ENCODE measurements at regions not wholly inside any gene's neighbourhood (a gene's known extent, or its start where the extent isn't known, plus 50 kb on each side); places are given as distances from the start of the nearest gene placed in this dataset.

DNA sequence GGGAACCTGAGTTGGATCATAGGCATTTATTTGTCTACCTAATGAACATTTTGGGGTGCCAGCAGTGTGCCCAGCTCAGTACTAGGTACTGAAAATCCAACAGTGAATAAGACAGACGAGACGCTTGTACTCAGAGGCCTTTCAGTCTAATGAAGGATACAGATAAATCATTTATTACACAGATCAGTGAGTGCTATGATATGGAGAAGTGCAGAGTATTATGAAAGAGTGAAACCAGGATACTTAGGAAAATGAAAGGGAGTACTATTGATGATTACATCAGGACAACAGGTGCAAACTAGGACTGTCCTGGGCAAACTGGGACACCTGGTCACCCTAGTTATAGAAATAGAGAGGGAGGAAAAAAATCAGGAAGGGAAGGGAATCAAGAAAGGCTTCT, 207.5 kb upstream of the NCAM1 start:
- no peak overlapping the region for H3K27ac ChIP-seq (ENCODE audit: low read depth in 1 of 2, low read length in 2 of 2)
- no peaks in the 10 kb centered on the region for H3K36me3 ChIP-seq (ENCODE audit: control insufficient read depth in 4 of 4, insufficient read depth in 3 of 4, low read depth in 1 of 4, low read length in 3 of 4)
- no peaks in the 10 kb centered on the region for H3K27me3 ChIP-seq (ENCODE audit: control insufficient read depth in 4 of 4, insufficient read depth in 4 of 4, low read length in 3 of 4)
- TF ChIP-seq YY1 (IDR thresholded peaks at IDR 0.05), result no peak
- no peak for DNase-seq (ENCODE audit: low spot score)
- no peak overlapping the region for H3K9ac ChIP-seq (ENCODE audit: low read depth in 1 of 2, low read length in 2 of 2)
- H3K9me3 ChIP-seq (ENCODE audit: control insufficient read depth in 4 of 4, low read length in 3 of 4), result no peaks in the 10 kb centered on the region
- 82% methylated on average over 2 of the region's 2 CpGs for WGBS
- H3K4me3 ChIP-seq (ENCODE audit: low read depth in 1 of 3, low read length in 3 of 3), result no peak overlapping the region
- H3K4me1 ChIP-seq (ENCODE audit: control insufficient read depth in 4 of 4, insufficient read depth in 4 of 4, low read length in 3 of 4), result no peaks in the 10 kb centered on the region

DNA sequence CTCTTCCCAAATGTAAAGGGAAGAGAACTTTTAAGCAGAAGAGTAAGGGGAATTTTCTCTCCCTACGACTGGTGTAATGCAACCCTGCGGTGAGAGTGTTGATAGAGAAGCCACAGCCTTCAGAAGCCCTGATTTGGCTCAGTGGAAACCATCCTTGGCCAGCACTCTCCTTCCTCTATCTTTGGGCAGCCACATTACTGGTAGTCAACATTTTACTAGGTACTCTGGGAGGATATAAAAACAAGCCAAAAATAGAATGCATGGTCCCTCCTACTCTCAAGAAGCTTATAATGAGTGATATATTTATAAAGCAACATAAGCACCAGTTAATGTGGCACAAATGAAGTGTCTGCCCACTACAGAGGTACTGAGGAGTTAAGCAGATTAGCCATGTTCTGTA, 201.8 kb upstream of the NCAM1 start:
- no peak overlapping the region for H3K9ac ChIP-seq (ENCODE audit: low read depth in 1 of 2, low read length in 2 of 2)
- H3K27ac ChIP-seq (ENCODE audit: low read depth in 1 of 2, low read length in 2 of 2), result no peak overlapping the region
- WGBS, result 84% methylated on average over 2 of the region's 2 CpGs

More for the DNA sequence above, 201.8 kb upstream of the NCAM1 start:
- no peaks in the 10 kb centered on the region for H3K36me3 ChIP-seq (ENCODE audit: control insufficient read depth in 4 of 4, insufficient read depth in 3 of 4, low read depth in 1 of 4, low read length in 3 of 4)
- H3K4me3 ChIP-seq (ENCODE audit: low read depth in 1 of 3, low read length in 3 of 3), result no peak overlapping the region
- no peaks in the 10 kb centered on the region for H3K9me3 ChIP-seq (ENCODE audit: control insufficient read depth in 4 of 4, low read length in 3 of 4)
- H3K27me3 ChIP-seq (ENCODE audit: control insufficient read depth in 4 of 4, insufficient read depth in 4 of 4, low read length in 3 of 4), result no peaks in the 10 kb centered on the region
- DNase-seq (ENCODE audit: low spot score), result no peak
- H3K4me1 ChIP-seq (ENCODE audit: control insufficient read depth in 4 of 4, insufficient read depth in 4 of 4, low read length in 3 of 4), result no peaks in the 10 kb centered on the region
- no peak for TF ChIP-seq HNF4G (IDR thresholded peaks at IDR 0.05)
- TF ChIP-seq RXRA (IDR thresholded peaks at IDR 0.05), result no peak
- TF ChIP-seq ZBTB33 (IDR thresholded peaks at IDR 0.05), result no peak
- no peak for TF ChIP-seq YY1 (IDR thresholded peaks at IDR 0.05)
- TF ChIP-seq, protein P1, sequence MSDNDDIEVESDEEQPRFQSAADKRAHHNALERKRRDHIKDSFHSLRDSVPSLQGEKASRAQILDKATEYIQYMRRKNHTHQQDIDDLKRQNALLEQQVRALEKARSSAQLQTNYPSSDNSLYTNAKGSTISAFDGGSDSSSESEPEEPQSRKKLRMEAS (IDR thresholded peaks at IDR 0.05), result no peak
- no peak for TF ChIP-seq GABPA (IDR thresholded peaks at IDR 0.05 in 1 of 2, conservative IDR thresholded peaks at IDR 0.05 in 1 of 2)
- no peak for TF ChIP-seq TAF1 (conservative IDR thresholded peaks at IDR 0.05)
- no peak for TF ChIP-seq REST (IDR thresholded peaks at IDR 0.05)

All from liver (tissue), 7 donors.